ENCODE measurements at regions not wholly inside any gene's neighbourhood (a gene's known extent, or its start where the extent isn't known, plus 50 kb on each side); places are given as distances from the start of the nearest gene placed in this dataset.

- intact Hi-C loops (cut with DNase I): no loop called here
- no peak overlapping the region for H3K4me3 ChIP-seq
- DNase-seq (peak; percentile 62 to 88 (median 81)), ATAC-seq (peak; percentile 64 to 92 (median 82))
- H3K27ac ChIP-seq: no peak overlapping the region
- no peak for TF ChIP-seq POLR2A (IDR thresholded peaks at IDR 0.05)
- TF ChIP-seq CTCF (IDR thresholded peaks at IDR 0.05): no peak
- WGBS, 4 donors: 4 to 6% (median 5%) methylated on average over 12 of the region's 12 CpGs
- no peaks in the 10 kb centered on the region for H3K4me1 ChIP-seq
- H3K36me3 ChIP-seq: no peaks in the 10 kb centered on the region
- H3K9me3 ChIP-seq: peaks cover 0 to 11% (median 0%) of the 10 kb centered on the region in 12 donors
- H3K27me3 ChIP-seq: peaks cover 0 to 14% (median 0%) of the 10 kb centered on the region in 9 donors
Measured at GRCh38 chr19:5403968-5404640, 51.1 kb upstream of the ZNRF4 start.

Data from heart left ventricle (tissue), 16 donors.